ENCODE measurements at regions not wholly inside any gene's neighbourhood (a gene's known extent, or its start where the extent isn't known, plus 50 kb on each side); places are given as distances from the start of the nearest gene placed in this dataset.

GRCh38 chr4:4714331-4714730 is 145.1 kb upstream of the MSX1 start:
- 92% methylated on average over 2 of the region's 2 CpGs for WGBS
- DNase-seq = no peak
- Histone ChIP-seq H3K27ac (ENCODE audit: low read length) (no peak overlapping the region), H3K4me1 (ENCODE audit: control insufficient read depth, insufficient read depth, low read length) (no peaks in the 10 kb centered on the region), H3K27me3 (ENCODE audit: control insufficient read depth, insufficient read depth) (no peaks in the 10 kb centered on the region), H3K9me3 (ENCODE audit: control insufficient read depth, low read length) (no peaks in the 10 kb centered on the region), H3K4me3 (ENCODE audit: low read length) (no peak overlapping the region)
- intact Hi-C loops (cut with DNase I) = no loop called here
- no peak for ATAC-seq

DNA sequence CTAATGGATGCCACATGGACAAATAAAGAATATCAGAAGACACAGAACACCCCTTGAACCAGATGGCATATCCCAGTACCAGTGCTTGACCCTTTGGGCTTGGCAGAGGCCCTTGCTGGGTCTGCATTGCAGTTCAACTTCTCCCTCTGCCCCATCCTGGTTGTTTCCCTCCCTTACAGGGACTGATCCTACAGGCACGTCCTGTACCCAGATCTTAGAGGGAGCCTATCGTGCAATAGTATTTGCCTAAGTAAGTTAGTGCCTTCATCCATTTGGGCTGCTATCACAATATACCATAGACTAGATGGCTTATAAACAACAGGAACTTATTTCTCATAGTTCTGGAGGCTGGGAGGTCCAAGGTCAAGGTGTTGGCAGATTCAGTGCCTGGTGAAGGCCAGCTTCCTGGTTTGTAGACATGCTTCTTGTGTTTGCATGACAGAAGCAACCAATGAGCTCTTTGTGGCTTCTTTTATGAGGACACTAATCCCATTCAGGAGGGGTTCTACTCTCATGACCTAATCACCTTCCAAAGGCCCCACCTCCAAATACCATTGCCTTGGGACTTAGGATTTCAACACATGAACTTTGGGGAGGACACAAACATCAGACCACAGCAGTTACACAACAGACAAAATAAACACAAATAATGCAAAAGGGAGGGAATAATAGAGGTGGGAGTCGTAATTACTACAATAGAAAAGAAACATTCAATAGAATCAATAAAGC is 146.5 kb upstream of the MSX1 start:
- 93% methylated on average over 3 of the region's 3 CpGs for WGBS
- no peak for DNase-seq
- H3K27me3 ChIP-seq (ENCODE audit: control insufficient read depth, insufficient read depth) = no peaks in the 10 kb centered on the region
- intact Hi-C loops (cut with DNase I) = no loop called here
- no peaks in the 10 kb centered on the region for H3K9me3 ChIP-seq (ENCODE audit: control insufficient read depth, low read length)
- H3K27ac ChIP-seq (ENCODE audit: low read length) = no peak overlapping the region
- H3K4me3 ChIP-seq (ENCODE audit: low read length) = no peak overlapping the region
- ATAC-seq = no peak
- H3K4me1 ChIP-seq (ENCODE audit: control insufficient read depth, insufficient read depth, low read length) = no peaks in the 10 kb centered on the region

DNA sequence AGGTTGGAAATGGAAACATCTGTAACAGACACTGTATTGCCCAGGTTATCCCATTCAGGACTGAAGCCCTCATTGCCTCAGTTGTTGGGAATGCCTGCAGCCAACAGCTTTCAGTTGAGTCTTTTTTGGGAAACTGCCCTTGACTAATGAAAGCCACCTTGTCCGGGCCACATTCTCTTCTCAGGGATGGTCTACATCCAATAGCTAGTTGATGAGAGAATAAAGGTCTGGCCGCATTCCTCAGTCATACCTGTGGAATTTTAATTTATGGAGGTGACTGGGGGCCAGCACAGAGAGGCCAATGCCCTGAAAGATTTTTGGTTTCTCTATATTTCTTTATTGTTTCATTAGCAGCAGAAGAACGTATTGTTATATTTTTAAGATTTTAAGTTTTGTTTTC is 147.6 kb upstream of the MSX1 start:
- no peaks in the 10 kb centered on the region for H3K4me1 ChIP-seq (ENCODE audit: control insufficient read depth, insufficient read depth, low read length)
- DNase-seq = no peak
- H3K9me3 ChIP-seq (ENCODE audit: control insufficient read depth, low read length) = no peaks in the 10 kb centered on the region
- intact Hi-C loops (cut with DNase I) = no loop called here
- WGBS = 95% methylated on average over 3 of the region's 3 CpGs
- H3K27ac ChIP-seq (ENCODE audit: low read length) = no peak overlapping the region
- no peak for ATAC-seq
- no peak overlapping the region for H3K4me3 ChIP-seq (ENCODE audit: low read length)
- no peaks in the 10 kb centered on the region for H3K27me3 ChIP-seq (ENCODE audit: control insufficient read depth, insufficient read depth)

- no peak for DNase-seq
- Histone ChIP-seq H3K4me1 (ENCODE audit: control insufficient read depth, insufficient read depth, low read length) (no peaks in the 10 kb centered on the region), H3K27me3 (ENCODE audit: control insufficient read depth, insufficient read depth) (no peaks in the 10 kb centered on the region), H3K9me3 (ENCODE audit: control insufficient read depth, low read length) (no peaks in the 10 kb centered on the region), H3K4me3 (ENCODE audit: low read length) (no peak overlapping the region), H3K27ac (ENCODE audit: low read length) (no peak overlapping the region)
- no peak for ATAC-seq
- 86% methylated on average over 5 of the region's 5 CpGs for WGBS
- intact Hi-C loops (cut with DNase I) = no loop called here
Measured at GRCh38 chr4:4709736-4710135, 149.7 kb upstream of the MSX1 start.

DNA sequence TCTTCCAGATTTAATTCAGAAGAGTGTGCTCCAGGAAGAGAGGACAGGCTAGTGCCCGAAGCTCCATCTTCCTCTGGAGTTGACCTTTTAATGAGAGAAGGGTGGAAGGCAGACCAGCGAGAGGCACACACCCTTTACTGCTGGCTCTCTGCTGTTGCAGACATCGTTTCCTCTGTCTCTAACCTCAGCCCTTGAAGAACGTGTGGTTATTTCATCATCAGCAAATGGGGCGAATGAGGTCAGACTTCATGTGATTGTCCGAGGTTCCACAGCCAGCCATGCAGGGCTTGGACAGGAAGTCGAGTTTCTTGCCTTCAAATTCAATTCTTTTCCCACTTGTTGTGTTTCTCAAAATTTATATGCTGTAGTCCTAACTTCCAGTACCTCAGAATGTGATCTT is 155.2 kb upstream of the MSX1 start:
- Histone ChIP-seq H3K27me3 (ENCODE audit: control insufficient read depth, insufficient read depth) (no peaks in the 10 kb centered on the region), H3K27ac (ENCODE audit: low read length) (no peak overlapping the region), H3K4me3 (ENCODE audit: low read length) (no peak overlapping the region), H3K9me3 (ENCODE audit: control insufficient read depth, low read length) (no peaks in the 10 kb centered on the region), H3K4me1 (ENCODE audit: control insufficient read depth, insufficient read depth, low read length) (no peaks in the 10 kb centered on the region)
- intact Hi-C loops (cut with DNase I) = no loop called here
- 57% methylated on average over 7 of the region's 7 CpGs for WGBS
- no peak for DNase-seq
- ATAC-seq = no peak

- Histone ChIP-seq H3K4me1 (ENCODE audit: control insufficient read depth, insufficient read depth, low read length) (peaks cover 4% of the 10 kb centered on the region), H3K27me3 (ENCODE audit: control insufficient read depth, insufficient read depth) (no peaks in the 10 kb centered on the region), H3K9me3 (ENCODE audit: control insufficient read depth, low read length) (no peaks in the 10 kb centered on the region), H3K4me3 (ENCODE audit: low read length) (no peak overlapping the region), H3K27ac (ENCODE audit: low read length) (no peak overlapping the region)
- intact Hi-C loops (cut with DNase I) = no loop called here
- DNase-seq (no peak), ATAC-seq (no peak)
Measured at GRCh38 chr4:4697584-4697983, 155.7 kb upstream of the STX18 start.

DNA sequence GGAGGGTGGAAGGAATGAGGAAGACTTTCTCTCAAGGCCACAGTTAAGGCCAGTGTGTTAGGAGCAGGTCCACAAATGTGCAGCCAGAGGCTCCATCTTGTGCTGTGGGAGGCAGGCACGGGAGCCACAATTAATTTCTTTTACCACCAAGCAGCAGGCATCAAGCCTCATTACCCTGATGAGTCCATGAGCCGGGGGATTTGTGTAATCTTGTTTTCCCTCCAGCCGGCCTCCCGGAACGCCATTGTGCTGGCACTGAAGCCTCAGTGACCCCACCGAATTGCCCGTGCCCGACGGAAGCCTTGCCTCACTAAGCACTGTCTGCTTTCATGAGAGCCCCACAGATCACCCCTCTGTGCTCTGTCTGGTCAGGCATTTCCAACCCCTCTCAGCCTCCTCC is 154.7 kb upstream of the STX18 start:
- Histone ChIP-seq H3K27me3 (ENCODE audit: control insufficient read depth, insufficient read depth) (no peaks in the 10 kb centered on the region), H3K4me3 (ENCODE audit: low read length) (no peak overlapping the region), H3K4me1 (ENCODE audit: control insufficient read depth, insufficient read depth, low read length) (peaks cover 4% of the 10 kb centered on the region), H3K27ac (ENCODE audit: low read length) (no peak overlapping the region), H3K9me3 (ENCODE audit: control insufficient read depth, low read length) (no peaks in the 10 kb centered on the region)
- ATAC-seq = no peak
- intact Hi-C loops (cut with DNase I) = no loop called here
- no peak for DNase-seq
- WGBS = 86% methylated on average over 9 of the region's 9 CpGs

- H3K27ac ChIP-seq (ENCODE audit: low read length) = no peak overlapping the region
- intact Hi-C loops (cut with DNase I) = no loop called here
- 93% methylated on average over 1 of the region's 1 CpG for WGBS
Measured at GRCh38 chr4:4695497-4695896, 153.6 kb upstream of the STX18 start.

GRCh38 chr4:4694827-4695226 is 153.0 kb upstream of the STX18 start:
- Histone ChIP-seq H3K9me3 (ENCODE audit: control insufficient read depth, low read length) (no peaks in the 10 kb centered on the region), H3K4me1 (ENCODE audit: control insufficient read depth, insufficient read depth, low read length) (peaks cover 4% of the 10 kb centered on the region), H3K27me3 (ENCODE audit: control insufficient read depth, insufficient read depth) (no peaks in the 10 kb centered on the region), H3K4me3 (ENCODE audit: low read length) (no peak overlapping the region), H3K27ac (ENCODE audit: low read length) (no peak overlapping the region)
- ATAC-seq = no peak
- DNase-seq = no peak
- intact Hi-C loops (cut with DNase I) = no loop called here

More at GRCh38 chr4:4695497-4695896, 153.6 kb upstream of the STX18 start:
- no peaks in the 10 kb centered on the region for H3K9me3 ChIP-seq (ENCODE audit: control insufficient read depth, low read length)
- ATAC-seq (no peak), DNase-seq (no peak)
- peaks cover 4% of the 10 kb centered on the region for H3K4me1 ChIP-seq (ENCODE audit: control insufficient read depth, insufficient read depth, low read length)
- H3K4me3 ChIP-seq (ENCODE audit: low read length) = no peak overlapping the region
- H3K27me3 ChIP-seq (ENCODE audit: control insufficient read depth, insufficient read depth) = no peaks in the 10 kb centered on the region

DNA sequence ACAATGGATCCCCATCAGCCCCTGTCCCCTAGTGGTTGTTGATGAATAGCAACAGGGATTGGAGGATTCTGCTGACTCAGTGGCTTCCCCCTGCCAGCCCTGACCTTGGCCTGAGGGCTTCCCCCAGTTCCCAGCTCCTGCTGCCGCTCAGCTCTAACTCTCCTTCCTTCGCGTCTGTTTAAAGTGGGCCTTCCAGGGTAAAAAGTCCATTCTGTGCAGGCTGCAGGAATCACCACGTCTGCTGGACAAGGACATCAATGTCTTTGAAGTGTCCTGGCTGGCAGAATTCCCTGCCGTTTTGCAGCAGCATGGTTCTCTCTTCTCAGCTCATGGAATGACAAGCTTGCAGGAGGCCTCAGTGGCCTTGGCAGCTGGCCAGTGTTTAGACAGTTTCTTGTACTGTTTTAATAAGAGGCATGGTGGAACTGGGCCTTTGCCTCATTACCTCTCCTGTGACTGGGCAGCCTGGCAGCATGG is 152.5 kb upstream of the STX18 start:
- Histone ChIP-seq H3K4me1 (ENCODE audit: control insufficient read depth, insufficient read depth, low read length) (peaks cover 4% of the 10 kb centered on the region), H3K27ac (ENCODE audit: low read length) (no peak overlapping the region), H3K4me3 (ENCODE audit: low read length) (no peak overlapping the region), H3K27me3 (ENCODE audit: control insufficient read depth, insufficient read depth) (no peaks in the 10 kb centered on the region), H3K9me3 (ENCODE audit: control insufficient read depth, low read length) (no peaks in the 10 kb centered on the region)
- intact Hi-C loops (cut with DNase I) = no loop called here
- WGBS = 43% methylated on average over 5 of the region's 5 CpGs
- ATAC-seq (no peak), DNase-seq (peak in 2 of 3 donors; percentile 60 to 70)

- no peaks in the 10 kb centered on the region for H3K27me3 ChIP-seq (ENCODE audit: control insufficient read depth, insufficient read depth)
- DNase-seq (no peak), ATAC-seq (no peak)
- intact Hi-C loops (cut with DNase I) = no loop called here
- H3K4me1 ChIP-seq (ENCODE audit: control insufficient read depth, insufficient read depth, low read length) = peaks cover 4% of the 10 kb centered on the region
- H3K27ac ChIP-seq (ENCODE audit: low read length) = no peak overlapping the region
- H3K4me3 ChIP-seq (ENCODE audit: low read length) = no peak overlapping the region
- 76% methylated on average over 8 of the region's 8 CpGs for WGBS
- H3K9me3 ChIP-seq (ENCODE audit: control insufficient read depth, low read length) = no peaks in the 10 kb centered on the region
Measured at GRCh38 chr4:4693755-4694295, 152.0 kb upstream of the STX18 start.

DNA sequence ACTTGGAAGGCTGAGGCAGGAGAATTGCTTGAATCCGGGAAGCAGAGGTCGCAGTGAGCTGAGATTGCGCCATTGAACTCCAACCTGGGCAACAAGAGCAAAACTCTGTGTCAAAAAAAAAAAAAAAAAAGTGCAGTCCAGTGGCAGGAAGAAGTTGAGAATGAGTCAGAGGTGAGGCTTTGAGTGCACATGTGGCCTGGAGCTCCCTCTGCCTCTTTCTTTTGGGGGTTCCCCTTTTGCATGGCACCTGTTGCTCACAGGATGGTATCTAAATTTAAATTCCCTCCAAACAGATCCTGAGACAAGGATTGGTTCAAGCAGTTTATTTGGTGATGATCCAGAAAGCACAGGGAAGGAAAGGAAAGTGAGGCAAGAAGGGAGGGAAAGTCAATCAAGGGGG is 151.4 kb upstream of the STX18 start:
- ATAC-seq (no peak), DNase-seq (no peak)
- intact Hi-C loops (cut with DNase I) = no loop called here
- H3K27me3 ChIP-seq (ENCODE audit: control insufficient read depth, insufficient read depth) = no peaks in the 10 kb centered on the region
- WGBS = 89% methylated on average over 3 of the region's 3 CpGs
- no peak overlapping the region for H3K27ac ChIP-seq (ENCODE audit: low read length)
- no peaks in the 10 kb centered on the region for H3K9me3 ChIP-seq (ENCODE audit: control insufficient read depth, low read length)
- peaks cover 4% of the 10 kb centered on the region for H3K4me1 ChIP-seq (ENCODE audit: control insufficient read depth, insufficient read depth, low read length)
- H3K4me3 ChIP-seq (ENCODE audit: low read length) = no peak overlapping the region

Measured in right cardiac atrium (tissue), 5 donors.